NCI-H69 (cell line): ENCODE measurements at regions not wholly inside any gene's neighbourhood (a gene's known extent, or its start where the extent isn't known, plus 50 kb on each side); places are given as distances from the start of the nearest gene placed in this dataset.

ENCODE experiments used
- DNase-seq: peaks from one replicate; lab custom pipeline; 2025; lab: John Stamatoyannopoulos, UW

GRCh38 chr5:61964201-61964600, 341.8 kb upstream of the KIF2A start:
- DNase-seq, result no peak

GRCh38 chr5:61965069-61965468, 340.9 kb upstream of the KIF2A start:
- peak; percentile 8 for DNase-seq

GRCh38 chr5:61965490-61965889, 340.5 kb upstream of the KIF2A start:
- DNase-seq, result no peak

GRCh38 chr5:61966296-61966955, 339.6 kb upstream of the KIF2A start:
- no peak for DNase-seq

GRCh38 chr5:61966997-61967396, 339.0 kb upstream of the KIF2A start:
- DNase-seq, result peak; percentile 44

- no peak for DNase-seq
These were observed 338.3 kb upstream of the KIF2A start for GRCh38 chr5:61967681-61968080.

GRCh38 chr5:61969347-61969746, 336.7 kb upstream of the KIF2A start:
- no peak for DNase-seq

GRCh38 chr5:61969755-61970154, 336.3 kb upstream of the KIF2A start:
- no peak for DNase-seq

- no peak for DNase-seq
These were observed 335.8 kb upstream of the KIF2A start for GRCh38 chr5:61970218-61970617.

- DNase-seq, result peak; percentile 8
These were observed 331.3 kb upstream of the KIF2A start for GRCh38 chr5:61974680-61975079.

- DNase-seq, result no peak
These were observed 324.1 kb upstream of the KIF2A start for GRCh38 chr5:61981886-61982285.

GRCh38 chr5:61991430-61991829, 314.6 kb upstream of the KIF2A start:
- peak; percentile 45 for DNase-seq

- DNase-seq, result no peak
These were observed 314.1 kb upstream of the KIF2A start for GRCh38 chr5:61991866-61992265.

GRCh38 chr5:61993295-61993927, 312.6 kb upstream of the KIF2A start:
- no peak for DNase-seq

- DNase-seq, result no peak
These were observed 311.8 kb upstream of the KIF2A start for GRCh38 chr5:61994171-61994570.

- no peak for DNase-seq
These were observed 310.5 kb upstream of the KIF2A start for GRCh38 chr5:61995486-61995885.

- no peak for DNase-seq
These were observed 306.6 kb upstream of the KIF2A start for GRCh38 chr5:61999371-61999770.

- peak; percentile 23 for DNase-seq
These were observed 305.4 kb upstream of the KIF2A start for GRCh38 chr5:62000646-62001045.

GRCh38 chr5:62001640-62002039, 304.4 kb upstream of the KIF2A start:
- DNase-seq, result no peak

GRCh38 chr5:62002436-62002835, 303.6 kb upstream of the KIF2A start:
- DNase-seq, result no peak

GRCh38 chr5:62005551-62005950, 300.5 kb upstream of the KIF2A start:
- no peak for DNase-seq

- no peak for DNase-seq
These were observed 298.5 kb upstream of the KIF2A start for GRCh38 chr5:62007457-62007856.

- DNase-seq, result peak; percentile 49
These were observed 294.8 kb upstream of the KIF2A start for GRCh38 chr5:62011089-62011664.

- no peak for DNase-seq
These were observed 288.9 kb upstream of the KIF2A start for GRCh38 chr5:62017092-62017491.
